Loucy (cell line): ENCODE measurements at regions not wholly inside any gene's neighbourhood (a gene's known extent, or its start where the extent isn't known, plus 50 kb on each side); places are given as distances from the start of the nearest gene placed in this dataset.

ENCODE experiments used
- EZH2phosphoT487 ChIP-seq: fragments of 200-600 bp; IDR thresholded peaks from 2 replicates; pipeline ENCODE4 v1.6.1; 2018; ENCODE audit warnings: antibody characterized with exemption, mild to moderate bottlenecking, moderate library complexity, borderline replicate concordance
- TF ChIP-seq, protein P1 (sequence below): fragments of 200-600 bp; sonication (generic); conservative IDR thresholded peaks from 2 replicates; pipeline ENCODE4 v1.5.1; 2014; ENCODE audit warnings: mild to moderate bottlenecking, antibody characterized with exemption, low read length

DNA sequence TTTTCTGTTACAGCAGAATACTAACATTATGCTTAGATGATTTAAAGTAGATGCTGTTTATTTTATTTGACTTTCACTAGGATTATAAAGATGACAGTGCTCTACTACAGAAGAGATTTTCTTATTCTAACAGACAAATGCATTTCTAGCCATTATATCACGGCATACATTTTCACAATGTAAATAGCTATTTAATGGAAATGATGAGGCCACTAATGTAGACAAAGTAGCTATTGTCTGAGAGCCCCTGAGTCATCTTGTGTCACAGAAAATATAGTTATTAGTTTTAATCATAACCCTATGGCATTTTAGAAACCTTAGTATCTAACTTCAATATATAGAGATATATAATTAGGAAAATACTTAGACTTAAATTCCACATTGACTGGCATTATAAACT lies 158.0 kb upstream of the AHR start:
- TF ChIP-seq, protein P1, sequence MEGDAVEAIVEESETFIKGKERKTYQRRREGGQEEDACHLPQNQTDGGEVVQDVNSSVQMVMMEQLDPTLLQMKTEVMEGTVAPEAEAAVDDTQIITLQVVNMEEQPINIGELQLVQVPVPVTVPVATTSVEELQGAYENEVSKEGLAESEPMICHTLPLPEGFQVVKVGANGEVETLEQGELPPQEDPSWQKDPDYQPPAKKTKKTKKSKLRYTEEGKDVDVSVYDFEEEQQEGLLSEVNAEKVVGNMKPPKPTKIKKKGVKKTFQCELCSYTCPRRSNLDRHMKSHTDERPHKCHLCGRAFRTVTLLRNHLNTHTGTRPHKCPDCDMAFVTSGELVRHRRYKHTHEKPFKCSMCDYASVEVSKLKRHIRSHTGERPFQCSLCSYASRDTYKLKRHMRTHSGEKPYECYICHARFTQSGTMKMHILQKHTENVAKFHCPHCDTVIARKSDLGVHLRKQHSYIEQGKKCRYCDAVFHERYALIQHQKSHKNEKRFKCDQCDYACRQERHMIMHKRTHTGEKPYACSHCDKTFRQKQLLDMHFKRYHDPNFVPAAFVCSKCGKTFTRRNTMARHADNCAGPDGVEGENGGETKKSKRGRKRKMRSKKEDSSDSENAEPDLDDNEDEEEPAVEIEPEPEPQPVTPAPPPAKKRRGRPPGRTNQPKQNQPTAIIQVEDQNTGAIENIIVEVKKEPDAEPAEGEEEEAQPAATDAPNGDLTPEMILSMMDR, result no peak
- no peak for TF ChIP-seq EZH2phosphoT487
